SK-N-MC (cell line): ENCODE measurements at regions not wholly inside any gene's neighbourhood (a gene's known extent, or its start where the extent isn't known, plus 50 kb on each side); places are given as distances from the start of the nearest gene placed in this dataset.

Source experiments
- DNase-seq: peaks from one replicate; pipeline ENCODE4 v3.0.0-alpha.2; 2011; ENCODE audit warnings: low read depth, low spot score
- H3K27ac ChIP-seq: fragments of 200-600 bp; sonication (generic); 2 replicates; pipeline ENCODE4 v1.5.1; 2016; ENCODE audit warnings: mixed run types
- H3K36me3 ChIP-seq: fragments of 200-600 bp; sonication (generic); 2 replicates; pipeline ENCODE4 v1.6.1; 2017; ENCODE audit warnings: antibody characterized with exemption, low read length, mixed read lengths; ENCODE audit not compliant: insufficient read depth
- H3K4me3 ChIP-seq: fragments of 200-600 bp; sonication (generic); 2 replicates; pipeline ENCODE4 v1.5.1; 2016
- H3K9ac ChIP-seq: fragments of 200-600 bp; sonication (generic); 2 replicates; pipeline ENCODE4 v1.8.0; 2017; ENCODE audit warnings: mixed run types, mixed read lengths; ENCODE audit not compliant: insufficient read length
- H3K9me3 ChIP-seq: fragments of 200-600 bp; sonication (generic); 2 replicates; pipeline ENCODE4 v1.6.1; 2017; ENCODE audit warnings: low read depth, mild to moderate bottlenecking, antibody characterized with exemption, low read length, moderate library complexity, mixed read lengths
- EZH2 ChIP-seq: fragments of 200-600 bp; sonication (generic); IDR thresholded peaks from one replicate; pipeline ENCODE4 v1.6.1; 2017; ENCODE audit warnings: antibody characterized with exemption
- FOXP2 ChIP-seq: optimal IDR thresholded peaks from 2 replicates; pipeline ENCODE3; 2011; ENCODE audit warnings: mild to moderate bottlenecking, moderate library complexity; ENCODE audit not compliant: insufficient read depth; ENCODE audit errors: extremely low read length, control extremely low read depth
- POLR2AphosphoS5 ChIP-seq: IDR thresholded peaks from 2 replicates; pipeline ENCODE4 v1.6.1; 2012; ENCODE audit warnings: mild to moderate bottlenecking, low read depth, low read length, borderline replicate concordance

- Histone ChIP-seq H3K9ac (no peak overlapping the region), H3K4me3 (no peak overlapping the region), H3K27ac (no peak overlapping the region), H3K9me3 (no peaks in the 10 kb centered on the region), H3K36me3 (no peaks in the 10 kb centered on the region)
- TF ChIP-seq FOXP2 (no peak), POLR2AphosphoS5 (no peak), EZH2 (no peak)
- no peak for DNase-seq
Measured at GRCh38 chr10:106313041-106313440, 851.5 kb downstream of the SORCS1 start.

GRCh38 chr10:106312087-106312486, 852.4 kb downstream of the SORCS1 start:
- TF ChIP-seq EZH2 (no peak), FOXP2 (no peak)
- Histone ChIP-seq H3K27ac (no peak overlapping the region), H3K36me3 (no peaks in the 10 kb centered on the region), H3K9ac (no peak overlapping the region), H3K4me3 (no peak overlapping the region), H3K9me3 (no peaks in the 10 kb centered on the region)
- DNase-seq, result no peak

- H3K36me3 ChIP-seq, result no peaks in the 10 kb centered on the region
- DNase-seq, result no peak
- no peak overlapping the region for H3K27ac ChIP-seq
- no peak overlapping the region for H3K9ac ChIP-seq
- TF ChIP-seq POLR2AphosphoS5 (no peak), EZH2 (no peak), FOXP2 (no peak)
- H3K4me3 ChIP-seq, result no peak overlapping the region
- H3K9me3 ChIP-seq, result no peaks in the 10 kb centered on the region
Measured at GRCh38 chr10:106311590-106311989, 852.9 kb downstream of the SORCS1 start.

- TF ChIP-seq POLR2AphosphoS5 (no peak), FOXP2 (no peak), EZH2 (no peak)
- no peak for DNase-seq
- Histone ChIP-seq H3K27ac (no peak overlapping the region), H3K36me3 (no peaks in the 10 kb centered on the region), H3K4me3 (no peak overlapping the region), H3K9ac (no peak overlapping the region), H3K9me3 (no peaks in the 10 kb centered on the region)
Measured at GRCh38 chr10:106310596-106310995, 853.9 kb downstream of the SORCS1 start.

GRCh38 chr10:106309376-106309775, 855.1 kb downstream of the SORCS1 start:
- H3K36me3 ChIP-seq, result no peaks in the 10 kb centered on the region
- H3K27ac ChIP-seq, result no peak overlapping the region
- H3K9me3 ChIP-seq, result no peaks in the 10 kb centered on the region
- DNase-seq, result no peak
- no peak overlapping the region for H3K9ac ChIP-seq
- TF ChIP-seq EZH2, result no peak
- TF ChIP-seq POLR2AphosphoS5, result no peak
- TF ChIP-seq FOXP2, result no peak
- H3K4me3 ChIP-seq, result no peak overlapping the region

GRCh38 chr10:106308284-106308683, 856.2 kb downstream of the SORCS1 start:
- Histone ChIP-seq H3K4me3 (no peak overlapping the region), H3K36me3 (no peaks in the 10 kb centered on the region), H3K9me3 (no peaks in the 10 kb centered on the region), H3K27ac (no peak overlapping the region), H3K9ac (no peak overlapping the region)
- no peak for TF ChIP-seq FOXP2
- no peak for TF ChIP-seq POLR2AphosphoS5
- no peak for TF ChIP-seq EZH2
- no peak for DNase-seq

- no peak overlapping the region for H3K4me3 ChIP-seq
- TF ChIP-seq POLR2AphosphoS5, result no peak
- TF ChIP-seq FOXP2, result no peak
- no peak for TF ChIP-seq EZH2
- no peaks in the 10 kb centered on the region for H3K36me3 ChIP-seq
- no peak overlapping the region for H3K27ac ChIP-seq
- no peak overlapping the region for H3K9ac ChIP-seq
- no peaks in the 10 kb centered on the region for H3K9me3 ChIP-seq
- DNase-seq, result no peak
Measured at GRCh38 chr10:106304056-106304455, 860.5 kb downstream of the SORCS1 start.

- Histone ChIP-seq H3K9ac (no peak overlapping the region), H3K36me3 (no peaks in the 10 kb centered on the region), H3K4me3 (no peak overlapping the region), H3K9me3 (no peaks in the 10 kb centered on the region), H3K27ac (no peak overlapping the region)
- no peak for DNase-seq
- no peak for TF ChIP-seq FOXP2
- TF ChIP-seq POLR2AphosphoS5, result no peak
- no peak for TF ChIP-seq EZH2
Measured at GRCh38 chr10:106302961-106303360, 861.5 kb downstream of the SORCS1 start.

GRCh38 chr10:106301146-106301545, 863.4 kb downstream of the SORCS1 start:
- no peak overlapping the region for H3K27ac ChIP-seq
- TF ChIP-seq FOXP2 (no peak), EZH2 (no peak), POLR2AphosphoS5 (no peak)
- H3K9me3 ChIP-seq, result no peaks in the 10 kb centered on the region
- H3K9ac ChIP-seq, result no peak overlapping the region
- H3K4me3 ChIP-seq, result no peak overlapping the region
- no peaks in the 10 kb centered on the region for H3K36me3 ChIP-seq
- DNase-seq, result no peak
